GM13977 (cell line): ENCODE measurements at regions not wholly inside any gene's neighbourhood (a gene's known extent, or its start where the extent isn't known, plus 50 kb on each side); places are given as distances from the start of the nearest gene placed in this dataset.

ENCODE experiments used
- DNase-seq: peaks from one replicate; pipeline ENCODE4 v3.0.0; 2012; ENCODE audit warnings: low spot score
- CTCF ChIP-seq: IDR thresholded peaks from 2 replicates; pipeline ENCODE4 v1.5.1; 2012; ENCODE audit warnings: mild to moderate bottlenecking, control low read depth; ENCODE audit not compliant: insufficient read depth; ENCODE audit errors: extremely low read depth, missing control alignments
- in situ Hi-C: fragments of 300-500 bp; cut with MboI; formaldehyde crosslinking; loops from one replicate; pipeline ENCODE4 v1.12.0; 2022; ENCODE audit warnings: low sequenced_read_pairs, low pct_unique_long_range_greater_than_20kb, mixed read lengths, inconsistent platforms; ENCODE audit not compliant: unreplicated experiment

GRCh38 chr6:101003075-101003474 lies 121.9 kb upstream of the ASCC3 start:
- in situ Hi-C loops = no loop called here

GRCh38 chr6:101011186-101011585 lies 130.1 kb upstream of the ASCC3 start:
- in situ Hi-C loops = no loop called here
- DNase-seq = no peak
- no peak for TF ChIP-seq CTCF

More at GRCh38 chr6:101003075-101003474, 121.9 kb upstream of the ASCC3 start:
- TF ChIP-seq CTCF = no peak
- no peak for DNase-seq

GRCh38 chr6:101013612-101014195 lies 132.6 kb upstream of the ASCC3 start:
- no peak for TF ChIP-seq CTCF
- DNase-seq = no peak
- in situ Hi-C loops = no loop called here

GRCh38 chr6:101015541-101015940 lies 134.4 kb upstream of the ASCC3 start:
- in situ Hi-C loops = no loop called here
- no peak for DNase-seq
- no peak for TF ChIP-seq CTCF

- no peak for TF ChIP-seq CTCF
- in situ Hi-C loops = no loop called here
These were observed 135.0 kb upstream of the ASCC3 start for GRCh38 chr6:101016163-101016562.

GRCh38 chr6:101018157-101018556 lies 137.0 kb upstream of the ASCC3 start:
- DNase-seq = no peak
- no peak for TF ChIP-seq CTCF
- in situ Hi-C loops = no loop called here

More at GRCh38 chr6:101016163-101016562, 135.0 kb upstream of the ASCC3 start:
- DNase-seq = no peak
